ENCODE measurements at regions not wholly inside any gene's neighbourhood (a gene's known extent, or its start where the extent isn't known, plus 50 kb on each side); places are given as distances from the start of the nearest gene placed in this dataset.

GRCh38 chr21:18191139-18191538, 53.5 kb upstream of the CHODL start:
- H3K36me3 ChIP-seq (ENCODE audit: control insufficient read depth, low read depth, low read length) = no peaks in the 10 kb centered on the region
- H3K9me3 ChIP-seq (ENCODE audit: control insufficient read depth, low read depth, low read length) = no peaks in the 10 kb centered on the region
- no peak overlapping the region for H3K4me3 ChIP-seq (ENCODE audit: low read length)
- no peak overlapping the region for H3K27ac ChIP-seq (ENCODE audit: low read length)
- no peaks in the 10 kb centered on the region for H3K27me3 ChIP-seq (ENCODE audit: control insufficient read depth, insufficient read depth, low read length)
- no peaks in the 10 kb centered on the region for H3K4me1 ChIP-seq (ENCODE audit: control insufficient read depth, low read depth, low read length)
- no peak overlapping the region for H3K9ac ChIP-seq (ENCODE audit: low read length)

GRCh38 chr21:18178509-18178908, 66.1 kb upstream of the CHODL start:
- Histone ChIP-seq H3K4me1 (ENCODE audit: control insufficient read depth, low read depth, low read length) (no peaks in the 10 kb centered on the region), H3K9ac (ENCODE audit: low read length) (no peak overlapping the region), H3K27ac (ENCODE audit: low read length) (no peak overlapping the region), H3K4me3 (ENCODE audit: low read length) (no peak overlapping the region), H3K27me3 (ENCODE audit: control insufficient read depth, insufficient read depth, low read length) (no peaks in the 10 kb centered on the region), H3K9me3 (ENCODE audit: control insufficient read depth, low read depth, low read length) (no peaks in the 10 kb centered on the region), H3K36me3 (ENCODE audit: control insufficient read depth, low read depth, low read length) (no peaks in the 10 kb centered on the region)

GRCh38 chr21:18174370-18174769, 70.3 kb upstream of the CHODL start:
- Histone ChIP-seq H3K9ac (ENCODE audit: low read length) (no peak overlapping the region), H3K4me3 (ENCODE audit: low read length) (no peak overlapping the region), H3K4me1 (ENCODE audit: control insufficient read depth, low read depth, low read length) (no peaks in the 10 kb centered on the region), H3K36me3 (ENCODE audit: control insufficient read depth, low read depth, low read length) (no peaks in the 10 kb centered on the region), H3K9me3 (ENCODE audit: control insufficient read depth, low read depth, low read length) (no peaks in the 10 kb centered on the region), H3K27ac (ENCODE audit: low read length) (no peak overlapping the region), H3K27me3 (ENCODE audit: control insufficient read depth, insufficient read depth, low read length) (no peaks in the 10 kb centered on the region)

GRCh38 chr21:18170829-18171228, 73.8 kb upstream of the CHODL start:
- Histone ChIP-seq H3K9me3 (ENCODE audit: control insufficient read depth, low read depth, low read length) (no peaks in the 10 kb centered on the region), H3K27ac (ENCODE audit: low read length) (no peak overlapping the region), H3K27me3 (ENCODE audit: control insufficient read depth, insufficient read depth, low read length) (no peaks in the 10 kb centered on the region), H3K4me1 (ENCODE audit: control insufficient read depth, low read depth, low read length) (no peaks in the 10 kb centered on the region), H3K9ac (ENCODE audit: low read length) (no peak overlapping the region), H3K4me3 (ENCODE audit: low read length) (no peak overlapping the region), H3K36me3 (ENCODE audit: control insufficient read depth, low read depth, low read length) (no peaks in the 10 kb centered on the region)

- H3K27ac ChIP-seq (ENCODE audit: low read length) = no peak overlapping the region
- H3K4me1 ChIP-seq (ENCODE audit: control insufficient read depth, low read depth, low read length) = no peaks in the 10 kb centered on the region
- no peak overlapping the region for H3K4me3 ChIP-seq (ENCODE audit: low read length)
- no peak overlapping the region for H3K9ac ChIP-seq (ENCODE audit: low read length)
- no peaks in the 10 kb centered on the region for H3K27me3 ChIP-seq (ENCODE audit: control insufficient read depth, insufficient read depth, low read length)
- H3K9me3 ChIP-seq (ENCODE audit: control insufficient read depth, low read depth, low read length) = no peaks in the 10 kb centered on the region
- no peaks in the 10 kb centered on the region for H3K36me3 ChIP-seq (ENCODE audit: control insufficient read depth, low read depth, low read length)
Measured at GRCh38 chr21:18170221-18170620, 74.4 kb upstream of the CHODL start.

GRCh38 chr21:18168108-18168507, 76.5 kb upstream of the CHODL start:
- no peaks in the 10 kb centered on the region for H3K9me3 ChIP-seq (ENCODE audit: control insufficient read depth, low read depth, low read length)
- no peak overlapping the region for H3K27ac ChIP-seq (ENCODE audit: low read length)
- H3K27me3 ChIP-seq (ENCODE audit: control insufficient read depth, insufficient read depth, low read length) = no peaks in the 10 kb centered on the region
- H3K36me3 ChIP-seq (ENCODE audit: control insufficient read depth, low read depth, low read length) = no peaks in the 10 kb centered on the region
- no peaks in the 10 kb centered on the region for H3K4me1 ChIP-seq (ENCODE audit: control insufficient read depth, low read depth, low read length)
- H3K4me3 ChIP-seq (ENCODE audit: low read length) = no peak overlapping the region
- no peak overlapping the region for H3K9ac ChIP-seq (ENCODE audit: low read length)

GRCh38 chr21:18164933-18165332, 79.7 kb upstream of the CHODL start:
- Histone ChIP-seq H3K9ac (ENCODE audit: low read length) (no peak overlapping the region), H3K36me3 (ENCODE audit: control insufficient read depth, low read depth, low read length) (no peaks in the 10 kb centered on the region), H3K27ac (ENCODE audit: low read length) (no peak overlapping the region), H3K4me1 (ENCODE audit: control insufficient read depth, low read depth, low read length) (no peaks in the 10 kb centered on the region), H3K9me3 (ENCODE audit: control insufficient read depth, low read depth, low read length) (no peaks in the 10 kb centered on the region), H3K27me3 (ENCODE audit: control insufficient read depth, insufficient read depth, low read length) (no peaks in the 10 kb centered on the region), H3K4me3 (ENCODE audit: low read length) (no peak overlapping the region)

GRCh38 chr21:18164483-18164882, 80.2 kb upstream of the CHODL start:
- Histone ChIP-seq H3K27me3 (ENCODE audit: control insufficient read depth, insufficient read depth, low read length) (no peaks in the 10 kb centered on the region), H3K27ac (ENCODE audit: low read length) (no peak overlapping the region), H3K9me3 (ENCODE audit: control insufficient read depth, low read depth, low read length) (no peaks in the 10 kb centered on the region), H3K4me3 (ENCODE audit: low read length) (no peak overlapping the region), H3K4me1 (ENCODE audit: control insufficient read depth, low read depth, low read length) (no peaks in the 10 kb centered on the region), H3K36me3 (ENCODE audit: control insufficient read depth, low read depth, low read length) (no peaks in the 10 kb centered on the region), H3K9ac (ENCODE audit: low read length) (no peak overlapping the region)

- no peak overlapping the region for H3K9ac ChIP-seq (ENCODE audit: low read length)
- H3K27me3 ChIP-seq (ENCODE audit: control insufficient read depth, insufficient read depth, low read length) = no peaks in the 10 kb centered on the region
- H3K9me3 ChIP-seq (ENCODE audit: control insufficient read depth, low read depth, low read length) = no peaks in the 10 kb centered on the region
- H3K4me1 ChIP-seq (ENCODE audit: control insufficient read depth, low read depth, low read length) = no peaks in the 10 kb centered on the region
- H3K27ac ChIP-seq (ENCODE audit: low read length) = no peak overlapping the region
- no peaks in the 10 kb centered on the region for H3K36me3 ChIP-seq (ENCODE audit: control insufficient read depth, low read depth, low read length)
- no peak overlapping the region for H3K4me3 ChIP-seq (ENCODE audit: low read length)
Measured at GRCh38 chr21:18163956-18164355, 80.7 kb upstream of the CHODL start.

GRCh38 chr21:18161841-18162240, 82.8 kb upstream of the CHODL start:
- Histone ChIP-seq H3K9ac (ENCODE audit: low read length) (no peak overlapping the region), H3K4me1 (ENCODE audit: control insufficient read depth, low read depth, low read length) (no peaks in the 10 kb centered on the region), H3K36me3 (ENCODE audit: control insufficient read depth, low read depth, low read length) (no peaks in the 10 kb centered on the region), H3K27me3 (ENCODE audit: control insufficient read depth, insufficient read depth, low read length) (no peaks in the 10 kb centered on the region), H3K4me3 (ENCODE audit: low read length) (no peak overlapping the region), H3K9me3 (ENCODE audit: control insufficient read depth, low read depth, low read length) (no peaks in the 10 kb centered on the region), H3K27ac (ENCODE audit: low read length) (no peak overlapping the region)

- H3K9ac ChIP-seq (ENCODE audit: low read length) = no peak overlapping the region
- peaks cover 15% of the 10 kb centered on the region for H3K4me1 ChIP-seq (ENCODE audit: control insufficient read depth, low read depth, low read length)
- H3K36me3 ChIP-seq (ENCODE audit: control insufficient read depth, low read depth, low read length) = no peaks in the 10 kb centered on the region
- H3K4me3 ChIP-seq (ENCODE audit: low read length) = no peak overlapping the region
- H3K27me3 ChIP-seq (ENCODE audit: control insufficient read depth, insufficient read depth, low read length) = no peaks in the 10 kb centered on the region
- peaks cover 4% of the 10 kb centered on the region for H3K9me3 ChIP-seq (ENCODE audit: control insufficient read depth, low read depth, low read length)
- no peak overlapping the region for H3K27ac ChIP-seq (ENCODE audit: low read length)
Measured at GRCh38 chr21:18157406-18157805, 87.2 kb upstream of the CHODL start.

GRCh38 chr21:18155508-18156193, 89.0 kb upstream of the CHODL start:
- no peak overlapping the region for H3K27ac ChIP-seq (ENCODE audit: low read length)
- H3K4me1 ChIP-seq (ENCODE audit: control insufficient read depth, low read depth, low read length) = peaks cover 15% of the 10 kb centered on the region

More at GRCh38 chr21:18155508-18156193, 89.0 kb upstream of the CHODL start:
- Histone ChIP-seq H3K4me3 (ENCODE audit: low read length) (peak overlapping the region; percentile 3), H3K9me3 (ENCODE audit: control insufficient read depth, low read depth, low read length) (peaks cover 4% of the 10 kb centered on the region), H3K9ac (ENCODE audit: low read length) (no peak overlapping the region), H3K36me3 (ENCODE audit: control insufficient read depth, low read depth, low read length) (no peaks in the 10 kb centered on the region), H3K27me3 (ENCODE audit: control insufficient read depth, insufficient read depth, low read length) (no peaks in the 10 kb centered on the region)

All from iPS-18a (cell line).